NCI-H1417 (cell line): ENCODE measurements at regions not wholly inside any gene's neighbourhood (a gene's known extent, or its start where the extent isn't known, plus 50 kb on each side); places are given as distances from the start of the nearest gene placed in this dataset.

Experiments used
- DNase-seq, 3 experiments: peaks; one replicate each; lab custom pipeline; 2025; lab: John Stamatoyannopoulos, UW

- DNase-seq: peak in 1 of 3 experiments; percentile 31
Measured at GRCh38 chr5:30932273-30933017, 261.0 kb upstream of the CDH6 start.

GRCh38 chr5:30930736-30931135 lies 262.8 kb upstream of the CDH6 start:
- no peak for DNase-seq

- no peak for DNase-seq
Measured at GRCh38 chr5:30928956-30929355, 264.5 kb upstream of the CDH6 start.

GRCh38 chr5:30926218-30926617 lies 267.3 kb upstream of the CDH6 start:
- peak in 1 of 3 experiments; percentile 12 for DNase-seq

- no peak for DNase-seq
Measured at GRCh38 chr5:30921388-30921787, 272.1 kb upstream of the CDH6 start.

GRCh38 chr5:30918171-30918570 lies 275.3 kb upstream of the CDH6 start:
- DNase-seq: no peak

- no peak for DNase-seq
Measured at GRCh38 chr5:30908356-30908755, 285.1 kb upstream of the CDH6 start.

- no peak for DNase-seq
Measured at GRCh38 chr5:30900367-30900766, 293.1 kb upstream of the CDH6 start.

GRCh38 chr5:30894811-30895210 lies 298.7 kb upstream of the CDH6 start:
- DNase-seq: no peak

- DNase-seq: peak in 2 of 3 experiments; percentile 15 to 68
Measured at GRCh38 chr5:30891660-30892059, 301.8 kb upstream of the CDH6 start.

- DNase-seq: no peak
Measured at GRCh38 chr5:30890377-30890776, 303.1 kb upstream of the CDH6 start.

GRCh38 chr5:30880514-30880913 lies 313.0 kb upstream of the CDH6 start:
- DNase-seq: no peak

GRCh38 chr5:30879887-30880286 lies 313.6 kb upstream of the CDH6 start:
- no peak for DNase-seq

GRCh38 chr5:30878746-30879145 lies 314.7 kb upstream of the CDH6 start:
- DNase-seq: no peak

GRCh38 chr5:30878296-30878695 lies 315.2 kb upstream of the CDH6 start:
- DNase-seq: no peak

GRCh38 chr5:30874241-30875034 lies 319.0 kb upstream of the CDH6 start:
- no peak for DNase-seq

- peak in 2 of 3 experiments; percentile 29 to 59 for DNase-seq
Measured at GRCh38 chr5:30871196-30871595, 322.3 kb upstream of the CDH6 start.

GRCh38 chr5:30867711-30868110 lies 325.8 kb upstream of the CDH6 start:
- DNase-seq: peak in 2 of 3 experiments; percentile 8 to 59

- DNase-seq: peak in 1 of 3 experiments; percentile 26
Measured at GRCh38 chr5:30866142-30866541, 327.3 kb upstream of the CDH6 start.

GRCh38 chr5:30856242-30856641 lies 337.2 kb upstream of the CDH6 start:
- DNase-seq: no peak

GRCh38 chr5:30853158-30853557 lies 340.3 kb upstream of the CDH6 start:
- DNase-seq: no peak

GRCh38 chr5:30850866-30851265 lies 342.6 kb upstream of the CDH6 start:
- no peak for DNase-seq
